ENCODE measurements at regions not wholly inside any gene's neighbourhood (a gene's known extent, or its start where the extent isn't known, plus 50 kb on each side); places are given as distances from the start of the nearest gene placed in this dataset.
"Not testable (repeated sequence)": the region's sequence is repeated elsewhere in the genome, so short reads cannot be mapped to it uniquely, and the experiment has no call there.

GRCh38 chr20:41715526-41715925 lies 97.3 kb upstream of the CHD6 start:
- no peak for DNase-seq

- no peak for DNase-seq
Observed at GRCh38 chr20:41714030-41714429, 95.9 kb upstream of the CHD6 start.

GRCh38 chr20:41704896-41705295 lies 86.7 kb upstream of the CHD6 start:
- DNase-seq = no peak

GRCh38 chr20:41702647-41703046 lies 84.5 kb upstream of the CHD6 start:
- no peak for DNase-seq

- no peak for DNase-seq
Observed at GRCh38 chr20:41701588-41702348, 83.6 kb upstream of the CHD6 start.

GRCh38 chr20:41699673-41700072 lies 81.5 kb upstream of the CHD6 start:
- not testable (repeated sequence) for DNase-seq

GRCh38 chr20:41697861-41698559 lies 79.8 kb upstream of the CHD6 start:
- no peak for DNase-seq

- DNase-seq = no peak
Observed at GRCh38 chr20:41696428-41696827, 78.3 kb upstream of the CHD6 start.

- DNase-seq = no peak
Observed at GRCh38 chr20:41694796-41695195, 76.6 kb upstream of the CHD6 start.

- peak; percentile 79 for DNase-seq
Observed at GRCh38 chr20:41693136-41693979, 75.2 kb upstream of the CHD6 start.

- peak; percentile 77 for DNase-seq
Observed at GRCh38 chr20:41692479-41693135, 74.4 kb upstream of the CHD6 start.

GRCh38 chr20:41691443-41691842 lies 73.3 kb upstream of the CHD6 start:
- DNase-seq = no peak

- no peak for DNase-seq
Observed at GRCh38 chr20:41690702-41691101, 72.5 kb upstream of the CHD6 start.

GRCh38 chr20:41686961-41687360 lies 68.8 kb upstream of the CHD6 start:
- DNase-seq = no peak

GRCh38 chr20:41685145-41685544 lies 67.0 kb upstream of the CHD6 start:
- not testable (repeated sequence) for DNase-seq

- no peak for DNase-seq
Observed at GRCh38 chr20:41678799-41679198, 60.6 kb upstream of the CHD6 start.

GRCh38 chr20:41672282-41672681 lies 54.1 kb upstream of the CHD6 start:
- no peak for DNase-seq

GRCh38 chr20:41671143-41671542 lies 53.0 kb upstream of the CHD6 start:
- DNase-seq = no peak

GRCh38 chr20:41670631-41671030 lies 52.5 kb upstream of the CHD6 start:
- DNase-seq = no peak

- DNase-seq = no peak
Observed at GRCh38 chr20:41669708-41670263, 51.6 kb upstream of the CHD6 start.

- no peak for DNase-seq
Observed at GRCh38 chr20:41668057-41668749, 50.0 kb upstream of the CHD6 start.
